ENCODE measurements at regions not wholly inside any gene's neighbourhood (a gene's known extent, or its start where the extent isn't known, plus 50 kb on each side); places are given as distances from the start of the nearest gene placed in this dataset.
"Not testable (repeated sequence)": the region's sequence is repeated elsewhere in the genome, so short reads cannot be mapped to it uniquely, and the experiment has no call there.

DNA sequence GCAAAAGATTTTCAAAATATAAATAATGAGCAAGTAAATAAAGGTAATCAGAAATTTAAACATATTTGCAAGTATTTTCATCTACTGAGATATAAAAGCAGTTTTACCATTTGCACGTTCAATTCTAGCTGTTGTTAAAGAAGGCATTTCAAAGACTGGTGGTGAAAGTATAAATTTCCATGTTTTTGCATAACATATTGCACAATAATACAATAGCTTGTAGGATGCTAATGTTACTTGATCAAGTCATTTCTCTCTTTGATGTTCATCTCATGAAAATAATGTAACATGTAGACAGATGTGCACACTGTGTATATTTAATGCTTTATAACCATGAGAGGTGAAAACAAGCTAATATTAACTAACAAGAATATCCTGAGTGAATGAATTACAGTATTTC, 651.9 kb downstream of the CDH9 start:
- no peak for FAIRE-seq

DNA sequence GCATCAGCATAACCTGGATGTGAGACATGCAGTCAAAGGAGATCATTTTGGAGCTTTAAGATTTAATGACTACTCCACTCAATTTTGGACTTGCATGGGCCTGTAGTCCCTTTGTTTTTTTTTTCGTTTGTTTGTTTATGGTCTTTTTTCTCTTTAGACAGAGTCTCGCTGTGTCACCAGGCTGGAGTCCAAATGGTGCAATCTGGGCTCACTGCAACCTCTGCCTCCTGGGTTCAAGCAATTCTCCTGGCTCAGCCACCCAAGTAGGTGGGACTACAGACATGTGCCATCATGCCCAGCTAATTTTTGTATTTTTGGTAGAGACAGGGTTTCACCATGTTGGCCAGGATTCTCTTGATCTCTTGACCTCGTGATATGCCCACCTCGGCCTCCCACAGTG, 673.8 kb downstream of the CDH9 start:
- not testable (repeated sequence) for FAIRE-seq

DNA sequence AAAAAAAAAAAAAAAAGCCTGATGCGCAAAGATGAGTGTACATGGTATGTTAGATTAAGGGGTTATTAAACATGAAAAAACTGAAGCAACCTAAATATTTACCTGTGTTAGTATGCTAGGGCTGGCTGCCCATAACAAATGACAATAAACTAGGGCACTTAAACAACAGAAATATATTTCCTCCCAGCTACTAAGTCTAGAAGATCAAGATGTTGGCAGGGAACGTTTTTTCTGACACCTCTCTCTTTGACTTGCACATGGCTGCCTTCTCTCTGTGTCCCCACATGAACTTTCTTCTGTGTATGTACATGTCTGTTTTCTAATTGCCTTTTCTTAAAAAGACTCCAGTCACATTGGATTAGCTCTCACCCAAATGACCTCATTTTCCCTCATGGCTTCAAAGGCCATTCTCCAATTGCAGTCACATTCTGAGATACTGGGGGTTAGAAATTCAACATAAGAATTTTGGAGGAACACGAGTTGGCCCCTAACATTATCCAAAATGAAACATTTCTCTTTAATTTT, 694.5 kb downstream of the CDH9 start:
- no peak for FAIRE-seq

DNA sequence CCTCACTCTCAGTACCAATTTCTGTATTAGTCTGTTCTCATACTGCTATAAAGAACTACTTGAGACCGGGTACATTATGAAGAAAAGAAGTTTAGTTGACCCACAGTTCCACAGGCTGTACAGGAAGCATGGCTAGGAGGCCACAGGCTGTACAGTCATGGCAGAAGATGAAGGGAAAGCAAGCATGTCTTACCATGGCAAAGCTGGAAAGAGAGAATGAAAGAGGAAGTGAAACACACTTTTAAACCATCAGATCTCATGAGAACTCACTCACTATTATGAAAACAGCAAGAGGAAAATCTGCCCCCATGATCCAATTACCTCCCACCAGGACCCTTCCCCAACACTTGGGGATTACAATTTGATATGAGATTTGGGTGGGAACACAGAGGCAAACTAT, 698.8 kb downstream of the CDH9 start:
- FAIRE-seq: no peak

DNA sequence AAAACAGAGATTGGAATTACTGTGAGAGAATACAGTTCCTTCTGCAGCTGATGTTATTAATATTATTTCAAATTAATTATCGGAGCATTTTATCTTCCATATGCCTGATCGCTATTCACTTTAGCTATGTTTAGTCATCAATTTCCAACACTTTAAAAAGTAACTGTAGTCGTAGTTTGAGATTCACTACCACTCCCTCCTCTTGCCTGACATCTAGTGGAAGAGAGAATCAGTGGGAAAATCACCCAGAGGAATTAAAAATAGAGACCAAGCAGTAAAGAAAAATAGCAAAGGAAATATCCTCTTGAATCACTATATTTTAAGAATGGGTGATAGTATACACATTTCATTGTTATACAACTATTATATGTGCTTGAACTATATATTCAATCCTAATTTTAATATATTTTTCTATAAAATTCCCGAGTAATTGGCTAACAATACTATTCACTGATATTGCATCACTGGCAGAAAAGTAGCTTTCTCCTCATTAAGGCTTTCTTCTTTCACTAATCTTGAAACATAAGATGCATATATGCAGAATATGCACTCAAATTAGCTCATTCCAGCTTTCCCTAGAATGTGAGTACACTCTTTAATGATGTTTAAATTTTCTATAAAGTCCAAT, 708.7 kb downstream of the CDH9 start:
- peak; percentile 71 for FAIRE-seq

DNA sequence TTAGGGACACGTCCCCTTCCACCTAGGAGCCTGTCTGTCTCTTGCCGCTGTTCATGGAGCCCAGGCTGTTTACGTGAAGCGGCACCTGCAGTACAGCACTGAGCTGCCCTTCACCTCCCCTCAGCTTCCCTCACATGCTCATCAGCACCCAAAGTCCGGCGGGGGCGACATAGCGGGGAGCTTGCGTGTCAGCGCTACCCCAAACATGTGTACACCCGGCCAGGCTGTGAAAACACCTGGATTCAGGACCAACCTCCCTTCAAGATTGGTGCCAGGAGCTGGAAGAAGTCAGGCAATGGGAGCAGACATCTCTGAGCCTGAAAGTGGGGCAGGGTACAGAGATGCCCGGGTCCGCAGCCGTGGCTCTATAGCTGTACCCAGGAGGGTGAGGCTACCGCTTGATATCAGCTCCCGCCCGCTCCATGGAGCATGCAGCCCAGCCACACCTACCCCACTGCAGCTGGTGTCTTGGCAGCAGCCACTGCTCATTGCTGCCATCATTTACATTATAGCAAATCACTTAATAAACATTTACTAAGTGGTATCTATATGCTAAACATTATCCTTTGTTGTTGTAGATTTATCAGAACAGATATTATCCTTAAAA, 712.1 kb downstream of the CDH9 start:
- FAIRE-seq: no peak

DNA sequence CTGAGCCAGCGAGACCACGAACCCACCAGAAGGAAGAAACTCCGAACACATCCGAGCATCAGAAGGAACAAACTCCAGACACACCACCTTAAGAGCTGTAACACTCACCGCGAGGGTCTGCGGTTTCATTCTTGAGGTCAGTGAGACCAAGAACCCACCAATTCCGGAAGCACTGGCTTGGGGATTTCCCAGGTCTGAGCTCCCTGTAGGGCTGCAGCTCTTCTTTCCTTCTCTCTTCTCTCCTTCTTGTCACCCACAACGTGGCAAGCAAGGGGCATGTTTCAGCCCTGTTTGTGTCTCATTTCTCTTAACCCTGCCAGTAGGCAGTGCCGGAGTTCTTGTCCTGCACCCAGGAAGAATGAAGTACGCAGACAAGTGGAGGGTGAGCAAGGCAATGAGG, 713.0 kb downstream of the CDH9 start:
- FAIRE-seq: not testable (repeated sequence)

DNA sequence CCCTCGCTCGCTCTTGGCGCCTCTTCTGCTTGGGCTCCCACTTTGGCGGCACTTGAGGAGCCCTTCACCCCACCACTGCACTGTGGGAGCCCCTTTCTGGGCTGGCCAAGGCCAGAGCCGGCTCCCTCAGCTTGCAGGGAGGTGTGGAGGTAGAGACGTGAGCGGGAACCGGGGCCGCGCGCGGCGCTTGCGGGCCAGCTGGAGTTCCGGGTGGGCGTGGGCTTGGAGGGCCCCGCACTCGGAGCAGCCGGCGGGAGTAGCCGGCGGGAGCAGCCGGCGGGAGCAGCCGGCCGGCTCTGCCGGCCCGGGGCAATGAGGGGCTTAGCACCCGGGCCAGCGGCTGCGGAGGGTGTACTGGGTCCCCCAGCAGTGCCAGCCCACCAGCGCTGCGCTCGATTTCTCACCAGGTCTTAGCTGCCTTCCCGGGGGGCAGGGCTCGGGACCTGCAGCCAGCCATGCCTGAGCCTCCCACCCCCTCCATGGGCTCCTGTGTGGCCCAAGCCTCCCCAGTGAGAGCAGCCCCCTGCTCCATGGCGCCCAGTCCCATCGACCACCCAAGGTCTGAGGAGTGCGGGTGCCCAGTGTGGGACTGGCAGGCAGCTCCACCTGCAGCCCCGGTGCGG, 714.0 kb downstream of the CDH9 start:
- FAIRE-seq: not testable (repeated sequence)

DNA sequence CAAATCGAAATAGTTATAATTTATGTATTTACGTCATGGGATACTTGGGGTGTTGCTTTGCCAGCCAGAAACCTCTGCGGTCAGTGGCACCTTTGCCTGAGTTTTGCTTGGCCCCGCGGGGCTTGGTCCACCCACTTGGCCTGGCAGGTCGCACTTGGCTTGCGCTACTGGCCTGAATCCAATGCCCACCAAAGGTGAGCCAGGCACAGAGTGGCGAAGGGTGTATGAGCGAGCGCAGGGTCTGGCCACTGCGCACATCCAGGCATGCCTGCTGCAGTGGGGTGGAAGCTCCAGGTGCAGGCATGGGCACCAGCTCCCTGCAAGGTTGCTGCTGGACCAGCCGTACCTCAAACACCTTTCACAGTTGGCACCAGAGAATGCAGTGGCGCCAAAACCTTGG, 714.6 kb downstream of the CDH9 start:
- no peak for FAIRE-seq

DNA sequence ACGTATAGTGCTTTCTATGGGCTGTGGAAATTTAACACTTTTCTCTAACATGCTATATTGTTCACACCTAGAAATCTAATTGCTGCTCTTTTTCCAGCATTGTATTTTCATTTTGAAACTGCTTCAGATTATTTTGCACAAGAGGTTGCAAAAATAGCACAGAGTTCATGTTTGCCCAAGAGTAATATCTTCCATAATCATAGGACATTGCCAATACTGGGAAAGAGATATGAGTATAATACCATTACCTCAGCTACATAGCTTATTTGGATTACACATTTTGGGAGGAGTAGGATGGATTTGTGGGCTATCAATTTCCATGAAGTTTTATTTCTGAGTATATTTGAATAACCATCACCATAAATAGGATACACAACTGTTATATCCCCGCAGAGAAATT, 717.1 kb downstream of the CDH9 start:
- FAIRE-seq: no peak

DNA sequence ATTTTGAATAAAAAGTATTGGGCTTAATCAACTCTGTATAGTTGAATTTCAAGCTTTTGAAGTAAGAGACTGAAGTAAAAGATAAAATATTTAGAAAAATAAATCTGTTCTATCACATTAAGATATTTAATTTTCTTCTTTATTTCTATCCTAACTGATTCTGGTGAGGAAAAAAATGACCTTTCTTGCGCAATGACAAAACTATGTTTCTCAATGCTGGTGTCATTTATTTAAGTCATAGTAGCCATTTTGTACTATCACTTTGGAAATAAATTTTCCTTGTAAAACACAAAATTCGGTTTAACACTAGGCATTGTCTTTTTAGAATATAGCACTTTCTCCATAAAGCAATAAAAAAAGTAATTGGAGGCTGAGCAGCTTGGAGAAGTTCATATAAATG, 728.0 kb downstream of the CDH9 start:
- no peak for FAIRE-seq

DNA sequence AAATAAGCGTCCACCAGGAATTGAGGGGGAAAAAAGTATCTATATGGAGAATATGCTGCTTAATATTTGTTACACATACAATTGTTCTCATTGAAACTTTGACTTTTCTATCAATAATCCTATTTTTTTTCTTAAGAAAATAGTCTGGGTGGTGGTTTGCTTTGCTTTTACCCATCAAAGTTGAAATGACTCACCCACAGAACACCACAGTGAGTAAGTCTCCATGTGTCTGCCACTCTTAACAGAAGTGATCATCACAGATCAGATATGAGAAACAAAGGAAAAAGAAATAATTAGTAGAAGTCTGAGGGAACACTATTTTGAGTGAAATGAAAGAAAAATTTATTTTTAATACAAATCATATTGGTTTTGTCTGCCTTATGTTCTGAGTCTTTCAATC, 742.8 kb downstream of the CDH9 start:
- no peak for FAIRE-seq

DNA sequence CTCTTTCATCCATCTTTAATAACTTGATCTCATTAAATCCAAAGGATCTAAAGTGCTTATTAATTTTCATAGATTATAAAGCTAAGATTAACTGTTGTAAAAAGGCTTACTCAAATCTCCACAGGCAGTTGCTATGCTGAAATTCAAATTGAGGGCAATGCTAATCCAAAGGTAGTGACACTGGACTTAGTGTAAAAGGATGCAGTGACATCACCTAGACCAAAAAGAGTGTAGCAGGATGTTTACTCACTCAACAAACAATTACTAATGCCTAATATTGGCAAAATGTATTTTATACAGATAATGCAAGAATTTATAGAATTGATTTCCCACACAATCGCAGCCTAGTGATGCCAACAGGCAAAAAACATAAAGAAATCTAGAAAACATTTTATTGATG, 756.2 kb downstream of the CDH9 start:
- FAIRE-seq: no peak

DNA sequence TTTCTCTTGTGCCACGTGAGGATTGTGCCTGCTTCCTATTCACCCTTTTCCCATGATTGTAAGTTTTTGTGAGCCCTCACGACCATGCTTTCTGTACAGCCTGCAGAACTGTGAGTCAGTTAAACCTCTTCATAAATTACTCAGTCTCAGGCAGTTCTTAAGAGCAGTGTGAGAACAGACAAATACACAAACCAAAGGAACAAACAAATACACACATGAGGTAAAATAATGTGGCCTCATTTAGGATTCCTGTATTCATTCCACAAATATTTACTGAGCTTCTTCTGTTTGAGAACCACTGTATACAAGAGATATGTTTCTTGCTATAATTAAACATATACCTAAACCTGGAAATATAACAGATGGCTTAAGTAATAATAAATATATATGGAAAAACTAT, 760.3 kb downstream of the CDH9 start:
- FAIRE-seq: no peak

DNA sequence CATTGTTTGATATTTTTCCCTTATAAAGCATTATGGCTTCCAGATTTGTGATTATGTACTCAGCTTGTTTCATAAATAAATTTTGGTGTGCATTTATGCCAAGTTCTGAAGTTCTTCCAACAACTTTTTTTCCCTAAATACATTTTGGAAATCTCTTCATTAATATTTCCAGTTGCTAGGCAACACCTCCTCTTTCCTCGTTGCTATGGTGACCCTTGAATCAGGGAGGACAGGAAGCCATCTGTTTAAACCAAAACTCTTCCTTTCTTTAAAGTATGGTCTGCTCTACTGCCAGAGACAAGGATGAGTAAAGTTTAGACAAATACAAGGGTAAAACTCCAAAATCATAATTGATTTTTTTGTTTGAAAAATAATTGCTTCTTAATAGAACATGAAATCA, 779.3 kb downstream of the CDH9 start:
- no peak for FAIRE-seq

DNA sequence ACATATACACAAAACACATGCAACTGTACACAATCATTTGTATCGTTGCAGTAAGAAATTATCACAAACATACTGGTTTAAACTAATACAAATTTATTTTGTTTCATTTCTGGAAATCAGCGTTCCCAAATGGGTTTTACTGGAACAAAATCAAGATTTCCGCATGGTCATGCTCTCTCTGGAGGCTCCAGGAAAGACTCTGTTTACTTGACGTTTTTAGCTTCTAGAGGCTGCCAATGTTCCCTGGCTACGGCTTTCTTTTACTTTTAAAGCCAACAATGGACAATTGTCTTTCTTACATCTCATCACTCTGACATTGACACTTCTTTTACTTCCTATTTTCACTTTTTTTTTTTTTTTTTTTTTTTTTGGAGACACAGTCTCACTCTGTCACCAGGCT, 793.1 kb downstream of the CDH9 start:
- no peak for FAIRE-seq

DNA sequence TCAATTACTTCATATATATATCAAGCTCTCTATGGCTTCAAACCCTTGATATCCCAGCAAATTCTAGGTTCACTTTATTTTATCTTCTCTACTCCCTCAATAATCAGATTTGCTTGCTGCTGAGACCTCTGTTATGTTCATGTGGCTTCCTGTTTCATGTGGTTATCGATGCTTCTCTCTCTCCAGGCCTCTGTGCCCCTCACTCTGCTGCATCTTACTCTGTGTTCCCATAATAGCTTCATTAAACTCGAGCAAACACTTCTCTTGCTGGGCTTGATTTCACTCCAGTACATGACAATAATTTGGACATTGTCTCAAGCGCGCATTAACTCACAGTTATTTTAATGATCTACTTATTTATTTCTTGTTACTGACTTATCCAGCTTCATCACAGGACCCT, 798.8 kb downstream of the CDH9 start:
- no peak for FAIRE-seq

DNA sequence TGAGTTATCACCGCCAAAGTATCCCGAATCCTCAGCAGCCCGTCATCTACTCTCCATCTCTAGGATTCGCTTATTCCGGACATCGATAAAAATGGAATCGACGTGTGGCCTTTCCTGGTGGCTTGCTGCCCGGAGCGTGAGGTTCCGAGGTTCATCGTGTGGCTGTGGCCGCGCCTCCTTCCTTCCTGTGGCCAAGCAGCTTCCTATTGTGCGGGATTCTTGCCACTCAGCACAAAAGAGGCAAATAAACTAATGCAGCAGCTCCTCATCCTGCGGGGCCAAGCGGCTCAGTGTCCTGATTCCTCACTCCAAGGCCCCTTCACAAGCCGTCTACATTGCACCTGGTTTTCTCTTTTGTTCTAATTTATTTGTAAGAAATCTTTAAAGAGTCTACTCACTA, 800.9 kb downstream of the CDH9 start:
- no peak for FAIRE-seq

DNA sequence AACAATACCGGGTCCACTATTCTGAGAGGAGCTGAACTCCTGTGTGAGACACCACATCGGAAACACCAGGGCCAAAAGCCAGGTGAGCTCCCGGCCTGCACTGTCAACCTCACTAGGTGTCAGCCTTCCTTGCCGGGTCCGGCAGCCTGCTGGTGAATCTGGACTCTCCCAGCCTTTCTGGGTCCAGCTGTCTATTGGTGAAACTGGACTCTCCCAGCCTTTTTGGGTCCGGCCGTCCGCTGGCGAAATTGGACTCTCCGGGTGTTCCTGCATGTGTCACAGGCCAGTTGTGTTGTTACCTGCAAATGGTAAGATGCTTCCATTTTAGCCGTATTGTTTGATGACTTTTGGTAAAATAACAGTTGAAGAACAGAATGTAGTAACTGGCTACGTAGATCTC, 801.5 kb downstream of the CDH9 start:
- FAIRE-seq: no peak

DNA sequence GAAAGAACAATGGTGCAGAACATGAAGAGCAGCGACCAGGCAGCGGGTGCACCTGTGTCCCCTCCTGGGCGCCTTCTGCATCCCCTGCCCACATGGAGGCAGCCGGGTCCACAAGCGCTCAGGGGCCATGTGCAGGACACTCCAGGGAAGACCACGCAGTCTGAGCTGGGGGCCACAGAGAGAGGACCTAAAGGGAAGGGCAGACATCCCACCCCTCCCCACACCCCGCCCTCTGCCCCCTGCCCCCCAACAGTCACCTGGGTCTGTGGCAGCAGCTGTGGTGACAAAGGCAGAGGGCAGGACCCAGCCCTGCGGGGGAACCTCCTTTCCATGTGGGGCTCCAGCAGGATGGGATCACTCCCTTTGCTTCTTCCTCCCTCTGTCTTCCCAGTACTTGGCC, 805.7 kb downstream of the CDH9 start:
- no peak for FAIRE-seq

DNA sequence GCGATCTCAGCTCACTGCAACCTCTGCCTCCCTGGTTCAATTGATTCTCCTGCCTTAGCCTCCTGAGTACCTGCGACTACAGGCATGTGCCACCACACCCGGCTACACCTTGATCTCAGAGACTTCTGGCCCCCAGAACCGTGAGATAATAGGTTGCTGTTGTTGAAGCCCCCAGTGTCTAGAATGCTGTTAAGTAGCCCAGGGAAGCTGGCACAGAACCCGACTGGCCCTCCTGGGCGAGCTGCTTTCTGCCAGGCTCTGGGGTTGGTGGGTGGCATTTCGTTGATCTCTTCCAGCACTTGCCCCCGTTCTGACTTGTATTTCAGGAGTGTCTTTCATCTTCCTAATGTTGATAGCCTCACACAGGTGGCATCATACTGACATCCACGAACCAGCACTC, 807.1 kb downstream of the CDH9 start:
- FAIRE-seq: no peak

DNA sequence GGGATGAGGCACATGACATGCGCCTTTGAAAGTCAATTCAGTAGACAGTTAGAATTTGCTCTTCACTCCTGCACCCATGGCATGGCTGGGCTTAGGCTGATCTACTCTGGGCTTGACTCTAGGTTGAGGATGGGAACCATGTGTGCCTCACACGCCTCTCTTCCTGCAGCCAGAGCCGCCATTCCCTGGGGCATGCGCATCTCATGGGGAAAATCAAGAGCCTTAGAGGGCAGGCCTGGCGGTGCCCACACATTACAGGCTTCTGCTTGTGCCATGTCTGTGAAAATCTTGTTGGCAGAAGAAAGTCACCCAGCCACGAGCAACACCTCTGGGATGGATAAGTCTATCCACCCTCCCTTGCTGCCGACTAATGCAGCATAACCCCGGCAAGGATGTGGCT, 808.5 kb downstream of the CDH9 start:
- FAIRE-seq: no peak

DNA sequence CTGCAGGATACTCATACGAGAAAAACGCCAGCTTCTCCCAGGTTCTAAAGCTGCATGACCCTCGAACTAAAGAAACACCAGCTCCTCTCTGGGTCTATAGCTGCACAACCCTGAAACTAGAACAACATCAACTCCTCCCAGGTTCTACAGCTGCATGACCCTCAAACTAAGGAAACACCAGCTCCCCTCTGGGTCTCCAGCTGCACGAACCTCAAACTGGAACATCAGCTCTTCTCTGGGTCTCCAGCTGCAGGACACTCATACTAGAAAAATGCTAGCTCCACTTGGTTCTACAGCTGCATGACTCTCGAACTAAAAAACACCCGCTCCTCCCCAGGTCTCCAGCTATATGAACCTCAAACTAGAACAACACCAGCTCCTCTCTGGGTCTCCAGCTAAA, 811.1 kb downstream of the CDH9 start:
- no peak for FAIRE-seq

DNA sequence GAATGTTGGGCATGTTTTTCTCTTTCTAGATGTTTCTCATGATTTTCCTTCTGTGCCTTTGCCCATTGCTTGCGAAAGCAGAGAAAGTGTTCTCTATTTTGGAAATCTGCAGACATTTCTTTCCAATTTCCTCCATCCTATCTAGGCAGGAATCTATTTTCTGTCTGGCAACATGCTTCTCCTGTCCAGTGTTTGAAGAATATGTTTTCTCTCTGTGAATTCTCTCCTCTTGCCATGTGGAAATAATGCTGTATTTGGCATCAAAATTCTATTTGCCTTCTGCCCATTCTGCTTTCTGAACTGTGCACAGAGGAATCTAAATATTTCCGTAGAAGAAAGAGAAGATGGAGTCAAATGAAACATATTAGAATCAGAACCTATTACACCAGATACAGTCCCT, 833.3 kb downstream of the CDH9 start:
- no peak for FAIRE-seq

DNA sequence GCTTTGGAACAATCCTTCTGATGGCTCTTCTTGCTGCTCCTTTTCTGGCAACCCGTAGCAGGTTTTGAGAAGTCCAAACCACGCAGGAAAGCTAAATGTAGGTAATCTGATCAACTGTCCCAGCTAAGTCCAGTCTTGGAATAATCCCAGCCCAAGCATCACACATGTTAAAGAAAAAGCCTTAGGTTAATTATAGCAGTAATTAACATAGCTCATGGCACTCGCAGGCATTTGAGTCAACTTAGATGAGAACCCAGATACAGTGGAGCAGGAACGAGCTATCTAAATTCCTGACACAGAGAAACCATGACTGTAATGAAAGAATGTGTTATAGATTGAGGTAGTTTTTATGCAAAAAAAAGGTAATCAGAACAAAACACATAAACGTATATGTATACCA, 844.8 kb downstream of the CDH9 start:
- FAIRE-seq: no peak
